ENCODE measurements at regions not wholly inside any gene's neighbourhood (a gene's known extent, or its start where the extent isn't known, plus 50 kb on each side); places are given as distances from the start of the nearest gene placed in this dataset.

- TF ChIP-seq CTCF (IDR thresholded peaks at IDR 0.05; ENCODE audit: extremely low read depth in 1 of 2, insufficient read depth in 1 of 2, low read depth in 1 of 2, low read length in 2 of 2) (no peak), POLR2A (IDR thresholded peaks at IDR 0.05; ENCODE audit: low read depth, low read length) (no peak), POLR2AphosphoS5 (IDR thresholded peaks at IDR 0.05; ENCODE audit: insufficient read depth, low read depth, low read length) (no peak), MAX (IDR thresholded peaks at IDR 0.05; ENCODE audit: insufficient read depth, insufficient read length) (no peak), EZH2 (IDR thresholded peaks at IDR 0.05; ENCODE audit: borderline replicate concordance, low read depth, low read length, severe bottlenecking) (no peak), JUN (IDR thresholded peaks at IDR 0.05; ENCODE audit: borderline replicate concordance, insufficient read depth, insufficient read length, low read depth) (no peak)
Measured at GRCh38 chr10:111295788-111296187, 219.0 kb downstream of the ADRA2A start.

Data from endothelial cell of umbilical vein (primary cell).